ENCODE measurements at regions not wholly inside any gene's neighbourhood (a gene's known extent, or its start where the extent isn't known, plus 50 kb on each side); places are given as distances from the start of the nearest gene placed in this dataset.

GRCh38 chr7:38105874-38106483 lies 72.1 kb upstream of the STARD3NL start:
- no peak overlapping the region for H3K27ac Mint-ChIP-seq
- H3K4me1 Mint-ChIP-seq (ENCODE audit: low read depth) = no peaks in the 10 kb centered on the region
- peaks cover 8% of the 10 kb centered on the region for H3K27me3 Mint-ChIP-seq (ENCODE audit: low read depth)
- peak; percentile 14 for DNase-seq
- CTCF ChIA-PET = interaction anchor here (0.8 to 4.9 kb wide), 4 partner anchors 110 to 264 kb away, joined by 7 to 73 read pairs (median 8); no protein-coding TSS in a partner anchor
- intact Hi-C loops (cut with micrococcal nuclease) = loop anchor here (1.0 to 2.0 kb wide), 2 partner anchors 73 to 205 kb away; partner anchors contain the start of gene STARD3NL
- H3K9me3 Mint-ChIP-seq = no peaks in the 10 kb centered on the region
- H3K4me3 Mint-ChIP-seq = no peak overlapping the region
- no peaks in the 10 kb centered on the region for H3K36me3 Mint-ChIP-seq (ENCODE audit: low read depth)

- DNase-seq = peak; percentile 84
- Mint-ChIP-seq H3K4me1 (ENCODE audit: low read depth) (no peaks in the 10 kb centered on the region), H3K4me3 (no peak overlapping the region), H3K27ac (no peak overlapping the region), H3K9me3 (no peaks in the 10 kb centered on the region), H3K27me3 (ENCODE audit: low read depth) (peaks cover 8% of the 10 kb centered on the region), H3K36me3 (ENCODE audit: low read depth) (no peaks in the 10 kb centered on the region)
- CTCF ChIA-PET = interaction anchor here (1.0 to 5.0 kb wide), 11 partner anchors 25 to 268 kb away, joined by 3 to 81 read pairs (median 7); no protein-coding TSS in a partner anchor
- intact Hi-C loops (cut with micrococcal nuclease) = loop anchor here (1.0 to 2.0 kb wide), 6 partner anchors 71 to 267 kb away; partner anchors contain the start of gene STARD3NL
Observed at GRCh38 chr7:38107486-38107893, 70.6 kb upstream of the STARD3NL start.

- DNase-seq = no peak
- Mint-ChIP-seq H3K27me3 (ENCODE audit: low read depth) (peaks cover 16% of the 10 kb centered on the region), H3K9me3 (no peaks in the 10 kb centered on the region), H3K4me1 (ENCODE audit: low read depth) (no peaks in the 10 kb centered on the region), H3K36me3 (ENCODE audit: low read depth) (no peaks in the 10 kb centered on the region), H3K4me3 (no peak overlapping the region), H3K27ac (no peak overlapping the region)
- intact Hi-C loops (cut with micrococcal nuclease) = no loop called here
- CTCF ChIA-PET = interaction anchor here (1.2 to 4.3 kb wide), 2 partner anchors 111 to 257 kb away, joined by 3 to 45 read pairs; no protein-coding TSS in a partner anchor
Observed at GRCh38 chr7:38112075-38112474, 66.0 kb upstream of the STARD3NL start.

GRCh38 chr7:38120076-38120475 lies 58.0 kb upstream of the STARD3NL start:
- H3K27me3 Mint-ChIP-seq (ENCODE audit: low read depth) = peaks cover 16% of the 10 kb centered on the region
- no peaks in the 10 kb centered on the region for H3K4me1 Mint-ChIP-seq (ENCODE audit: low read depth)
- intact Hi-C loops (cut with micrococcal nuclease) = no loop called here
- peaks cover 6% of the 10 kb centered on the region for H3K9me3 Mint-ChIP-seq
- CTCF ChIA-PET = no interaction called here
- no peak for DNase-seq
- no peaks in the 10 kb centered on the region for H3K36me3 Mint-ChIP-seq (ENCODE audit: low read depth)
- H3K27ac Mint-ChIP-seq = no peak overlapping the region
- no peak overlapping the region for H3K4me3 Mint-ChIP-seq

- Mint-ChIP-seq H3K27me3 (ENCODE audit: low read depth) (peaks cover 6% of the 10 kb centered on the region), H3K4me1 (ENCODE audit: low read depth) (peaks cover 3% of the 10 kb centered on the region), H3K9me3 (peaks cover 6% of the 10 kb centered on the region), H3K4me3 (no peak overlapping the region), H3K36me3 (ENCODE audit: low read depth) (no peaks in the 10 kb centered on the region), H3K27ac (no peak overlapping the region)
- CTCF ChIA-PET = interaction anchor here (0.8 kb wide), 1 partner anchor 19 kb away, joined by 3 read pairs; no protein-coding TSS in a partner anchor
- intact Hi-C loops (cut with micrococcal nuclease) = no loop called here
- DNase-seq = no peak
Observed at GRCh38 chr7:38122501-38122900, 55.5 kb upstream of the STARD3NL start.

- H3K9me3 Mint-ChIP-seq = peaks cover 6% of the 10 kb centered on the region
- no peak for DNase-seq
- H3K27me3 Mint-ChIP-seq (ENCODE audit: low read depth) = peaks cover 2% of the 10 kb centered on the region
- no peak overlapping the region for H3K27ac Mint-ChIP-seq
- CTCF ChIA-PET = no interaction called here
- peaks cover 3% of the 10 kb centered on the region for H3K4me1 Mint-ChIP-seq (ENCODE audit: low read depth)
- H3K36me3 Mint-ChIP-seq (ENCODE audit: low read depth) = no peaks in the 10 kb centered on the region
- no peak overlapping the region for H3K4me3 Mint-ChIP-seq
- intact Hi-C loops (cut with micrococcal nuclease) = no loop called here
Observed at GRCh38 chr7:38123494-38123893, 54.6 kb upstream of the STARD3NL start.

- no peak overlapping the region for H3K4me3 Mint-ChIP-seq
- H3K4me1 Mint-ChIP-seq (ENCODE audit: low read depth) = peaks cover 3% of the 10 kb centered on the region
- H3K36me3 Mint-ChIP-seq (ENCODE audit: low read depth) = no peaks in the 10 kb centered on the region
- H3K9me3 Mint-ChIP-seq = no peaks in the 10 kb centered on the region
- DNase-seq = no peak
- H3K27me3 Mint-ChIP-seq (ENCODE audit: low read depth) = peaks cover 7% of the 10 kb centered on the region
- intact Hi-C loops (cut with micrococcal nuclease) = no loop called here
- H3K27ac Mint-ChIP-seq = no peak overlapping the region
- CTCF ChIA-PET = interaction anchor here (0.6 to 0.9 kb wide), 3 partner anchors 84 to 1035 kb away, joined by 3 read pairs; no protein-coding TSS in a partner anchor
Observed at GRCh38 chr7:38127216-38128207, 50.5 kb upstream of the STARD3NL start.

Measured in activated naive CD4-positive, alpha-beta T cell treated with anti-CD3 and anti-CD28 coated beads for 36 hours (primary cell).